K562 (cell line): ENCODE measurements at regions not wholly inside any gene's neighbourhood (a gene's known extent, or its start where the extent isn't known, plus 50 kb on each side); places are given as distances from the start of the nearest gene placed in this dataset.
A peak's percentile ranks its signal among the peaks of the same experiment; 100 is the strongest.

ENCODE experiments used
- ARID2 ChIP-seq: fragments of 450-650 bp; IDR thresholded peaks from 2 replicates; pipeline ENCODE4 v1.6.1; 2017; ENCODE audit warnings: antibody characterized with exemption, mild to moderate bottlenecking
- CSDE1 ChIP-seq, 2 experiments: fragments of 450-650 bp; IDR thresholded peaks; 2 replicates each; pipeline ENCODE4 v1.6.1; 2016; ENCODE audit warnings: mild to moderate bottlenecking in 1 of 2
- ESRRB ChIP-seq: fragments of 250-450 bp; sonication (Bioruptor Pico); IDR thresholded peaks from 2 replicates; pipeline ENCODE4 v1.5.0; 2020; ENCODE audit warnings: mild to moderate bottlenecking, moderate library complexity, borderline replicate concordance
- FOXO4 ChIP-seq: fragments of 450-650 bp; formaldehyde crosslinking; IDR thresholded peaks from 2 replicates; pipeline ENCODE4 v1.4.0; 2020; ENCODE audit warnings: mild to moderate bottlenecking, moderate library complexity
- KLF1 ChIP-seq: fragments of 450-650 bp; IDR thresholded peaks from 2 replicates; pipeline ENCODE4 v1.6.1; 2016; ENCODE audit warnings: missing genetic modification characterization, missing compliant biosample characterization
- LEF1 ChIP-seq: fragments of 450-650 bp; IDR thresholded peaks from 2 replicates; pipeline ENCODE4 v1.6.1; 2016; ENCODE audit warnings: mild to moderate bottlenecking
- MTA3 ChIP-seq: fragments of 450-650 bp; formaldehyde crosslinking; IDR thresholded peaks from 2 replicates; pipeline ENCODE4 v1.6.1; 2017; ENCODE audit warnings: mild to moderate bottlenecking, borderline replicate concordance
- NR2C2 ChIP-seq, 2 experiments: fragments of 200-800 bp in 1 of 2; sonication (Bioruptor generic) in 1 of 2; sonication (generic) in 1 of 2; formaldehyde crosslinking in 1 of 2; IDR thresholded peaks; 2 replicates each; pipeline versions ENCODE4 v1.6.1 to v1.8.0; 2016 to 2022; ENCODE audit warnings: mild to moderate bottlenecking in 1 of 2, missing compliant biosample characterization in 1 of 2, missing genetic modification characterization in 1 of 2, missing genetic modification reagents in 1 of 2
- RBM22 ChIP-seq: fragments of 200-400 bp; formaldehyde crosslinking; IDR thresholded peaks from 2 replicates; pipeline ENCODE4 v1.6.1; 2018; ENCODE audit warnings: low read length, low read depth; ENCODE audit not compliant: poor library complexity, severe bottlenecking
- RBM39 ChIP-seq: fragments of 200-400 bp; formaldehyde crosslinking; optimal IDR thresholded peaks from 2 replicates; pipeline ENCODE3; 2018; ENCODE audit warnings: low read depth, low read length
- TBL1XR1 ChIP-seq, 2 experiments: IDR thresholded peaks; 2 replicates each; pipeline ENCODE4 v1.6.1; 2012; ENCODE audit warnings: improper control_type of control experiment in 2 of 2, low read length in 2 of 2, mild to moderate bottlenecking in 1 of 2
- TCF7L2 ChIP-seq: fragments of 150-350 bp; IDR thresholded peaks from 2 replicates; pipeline ENCODE4 v1.6.1; 2016; ENCODE audit warnings: low read depth, mild to moderate bottlenecking, low read length, moderate library complexity
- YBX1 ChIP-seq: fragments of 450-650 bp; IDR thresholded peaks from 2 replicates; pipeline ENCODE4 v1.7.1; 2016; ENCODE audit warnings: mild to moderate bottlenecking
- ZHX1 ChIP-seq: fragments of 150-350 bp; conservative IDR thresholded peaks from 2 replicates; pipeline ENCODE4 v1.6.1; 2014; ENCODE audit warnings: low read length
- ZNF311 ChIP-seq: fragments of 250-450 bp; sonication (Bioruptor Pico); IDR thresholded peaks from 2 replicates; pipeline ENCODE4 v1.4.0; 2020; ENCODE audit warnings: mild to moderate bottlenecking, moderate library complexity
- ZNF584 ChIP-seq: fragments of 200-800 bp; sonication (Bioruptor generic); IDR thresholded peaks from 2 replicates; pipeline ENCODE4 v1.6.1; 2016; ENCODE audit warnings: low read depth, mild to moderate bottlenecking, missing genetic modification characterization, missing compliant biosample characterization
- TF ChIP-seq, protein P1 (sequence below), 2 experiments: IDR thresholded peaks in 1 of 2; conservative IDR thresholded peaks in 1 of 2; 2 replicates each; pipeline ENCODE4 v1.6.1; 2016; ENCODE audit warnings: low read depth in 2 of 2, mild to moderate bottlenecking in 1 of 2, missing compliant biosample characterization in 1 of 2, missing genetic modification characterization in 1 of 2, moderate library complexity in 1 of 2
- TF ChIP-seq, protein P2 (sequence below): sonication (generic); formaldehyde crosslinking; IDR thresholded peaks from 2 replicates; pipeline ENCODE4 v1.8.1; 2023; ENCODE audit warnings: mild to moderate bottlenecking, missing genetic modification reagents

GRCh38 chr1:147377263-147378246 lies 135.1 kb downstream of the CHD1L start (continued):
- TF ChIP-seq, protein P1, sequence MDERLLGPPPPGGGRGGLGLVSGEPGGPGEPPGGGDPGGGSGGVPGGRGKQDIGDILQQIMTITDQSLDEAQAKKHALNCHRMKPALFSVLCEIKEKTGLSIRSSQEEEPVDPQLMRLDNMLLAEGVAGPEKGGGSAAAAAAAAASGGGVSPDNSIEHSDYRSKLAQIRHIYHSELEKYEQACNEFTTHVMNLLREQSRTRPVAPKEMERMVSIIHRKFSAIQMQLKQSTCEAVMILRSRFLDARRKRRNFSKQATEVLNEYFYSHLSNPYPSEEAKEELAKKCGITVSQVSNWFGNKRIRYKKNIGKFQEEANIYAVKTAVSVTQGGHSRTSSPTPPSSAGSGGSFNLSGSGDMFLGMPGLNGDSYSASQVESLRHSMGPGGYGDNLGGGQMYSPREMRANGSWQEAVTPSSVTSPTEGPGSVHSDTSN (CRISPR knock-in tag; IDR thresholded peaks at IDR 0.05; ENCODE audit: low read depth): no peak
- TF ChIP-seq, protein P1 (tag; conservative IDR thresholded peaks at IDR 0.05; ENCODE audit: low read depth): peak; percentile 52
- no peak for TF ChIP-seq KLF1 (tag)
- no peak for TF ChIP-seq RBM39
- TF ChIP-seq, protein P2, sequence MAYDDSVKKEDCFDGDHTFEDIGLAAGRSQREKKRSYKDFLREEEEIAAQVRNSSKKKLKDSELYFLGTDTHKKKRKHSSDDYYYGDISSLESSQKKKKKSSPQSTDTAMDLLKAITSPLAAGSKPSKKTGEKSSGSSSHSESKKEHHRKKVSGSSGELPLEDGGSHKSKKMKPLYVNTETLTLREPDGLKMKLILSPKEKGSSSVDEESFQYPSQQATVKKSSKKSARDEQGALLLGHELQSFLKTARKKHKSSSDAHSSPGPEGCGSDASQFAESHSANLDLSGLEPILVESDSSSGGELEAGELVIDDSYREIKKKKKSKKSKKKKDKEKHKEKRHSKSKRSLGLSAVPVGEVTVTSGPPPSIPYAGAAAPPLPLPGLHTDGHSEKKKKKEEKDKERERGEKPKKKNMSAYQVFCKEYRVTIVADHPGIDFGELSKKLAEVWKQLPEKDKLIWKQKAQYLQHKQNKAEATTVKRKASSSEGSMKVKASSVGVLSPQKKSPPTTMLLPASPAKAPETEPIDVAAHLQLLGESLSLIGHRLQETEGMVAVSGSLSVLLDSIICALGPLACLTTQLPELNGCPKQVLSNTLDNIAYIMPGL (CRISPR knock-in tag): no peak
- no peak for TF ChIP-seq CSDE1 (IDR thresholded peaks at IDR 0.05)
- no peak for TF ChIP-seq ZNF311 (CRISPR knock-in tag)
- no peak; the same call in 1 of the 2 replicates for TF ChIP-seq MTA3
- TF ChIP-seq LEF1: peak; percentile 96
- no peak for TF ChIP-seq FOXO4 (CRISPR knock-in tag)
- TF ChIP-seq YBX1: no peak
- no peak for TF ChIP-seq NR2C2 (CRISPR knock-in tag; IDR thresholded peaks at IDR 0.05)
- TF ChIP-seq NR2C2 (tag; IDR thresholded peaks at IDR 0.05): peak; percentile 52; the same call in 1 of the 2 replicates
- no peak for TF ChIP-seq ARID2
- TF ChIP-seq TCF7L2: no peak
- 0 out of 4 replicates have a peak, but pooled peaks of 1 of the 2 experiments have one; percentile 71 for TF ChIP-seq TBL1XR1 (IDR thresholded peaks at IDR 0.05; ENCODE audit: low read length in 2 of 2)
- no peak for TF ChIP-seq ESRRB
- TF ChIP-seq ZHX1: no peak
- TF ChIP-seq ZNF584 (CRISPR knock-in tag): no peak
- TF ChIP-seq RBM22: no peak
